ENCODE measurements at regions not wholly inside any gene's neighbourhood (a gene's known extent, or its start where the extent isn't known, plus 50 kb on each side); places are given as distances from the start of the nearest gene placed in this dataset.
A peak's percentile ranks its signal among the peaks of the same experiment; 100 is the strongest.

DNA sequence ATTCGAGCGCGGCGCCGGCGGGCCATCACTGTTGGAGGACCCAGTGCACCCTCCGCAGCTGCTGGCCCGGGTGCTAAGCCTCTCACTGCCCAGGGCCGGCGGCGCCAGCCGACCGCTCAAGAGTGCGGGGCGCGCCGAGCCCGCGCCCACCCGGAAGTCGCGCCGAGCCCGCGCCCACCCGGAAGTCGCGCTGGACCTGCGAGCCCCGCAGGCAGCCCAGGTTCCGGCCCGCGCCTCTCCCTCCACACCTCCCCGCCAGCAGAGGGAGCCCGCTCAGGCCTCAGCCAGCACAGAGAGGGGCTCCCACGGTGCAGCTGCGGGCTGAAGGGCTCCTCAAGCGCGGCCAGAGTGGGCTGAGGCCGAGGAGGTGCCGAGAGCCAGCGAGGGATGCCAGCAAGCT, 170.8 kb downstream of the GTF2H2C_2 start:
- DNase-seq (ENCODE audit: low read depth, low spot score) = peak; percentile 0

All from activated CD4-positive, CD25-positive, alpha-beta regulatory T cell treated with anti-CD3 and anti-CD28 coated beads, Interleukin-2, amount 50 U/mL, for 16 hours (primary cell).